IPS-18c (cell line): ENCODE measurements at regions not wholly inside any gene's neighbourhood (a gene's known extent, or its start where the extent isn't known, plus 50 kb on each side); places are given as distances from the start of the nearest gene placed in this dataset.

Source experiments
- H3K4me3 ChIP-seq: 2 replicates; pipeline ENCODE4 v1.7.0; 2013; ENCODE audit warnings: low read depth, mild to moderate bottlenecking, low read length, moderate library complexity; ENCODE audit not compliant: insufficient read depth
- H3K9me3 ChIP-seq: one replicate; pipeline ENCODE4 v1.6.1; 2013; ENCODE audit warnings: mild to moderate bottlenecking, low read length, moderate library complexity; ENCODE audit not compliant: control insufficient read depth, insufficient read depth

GRCh38 chr17:72342627-72343527 lies 222.1 kb downstream of the SOX9 start:
- no peak overlapping the region for H3K4me3 ChIP-seq
- H3K9me3 ChIP-seq, result no peaks in the 10 kb centered on the region

- H3K4me3 ChIP-seq, result no peak overlapping the region
- H3K9me3 ChIP-seq, result no peaks in the 10 kb centered on the region
Measured at GRCh38 chr17:72343911-72344310, 223.1 kb downstream of the SOX9 start.

DNA sequence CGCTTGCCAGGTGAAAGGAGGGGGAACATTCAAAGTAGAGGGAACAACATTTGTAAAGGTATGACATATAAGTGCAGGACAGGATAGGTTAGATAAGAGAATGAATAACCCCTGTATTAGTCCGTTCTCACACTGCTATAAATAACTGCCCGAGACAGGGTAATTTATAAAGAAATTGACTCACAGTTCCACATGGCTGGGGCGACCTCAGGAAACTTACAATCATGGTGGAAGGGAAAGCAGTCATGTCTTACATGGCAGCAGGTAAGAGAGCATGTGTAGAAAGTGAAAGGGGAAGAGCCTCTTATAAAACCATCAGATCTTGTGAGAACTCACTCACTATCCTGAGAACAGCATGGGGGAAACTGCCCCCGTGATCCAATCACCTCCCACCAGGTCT lies 223.8 kb downstream of the SOX9 start:
- H3K9me3 ChIP-seq, result no peaks in the 10 kb centered on the region
- H3K4me3 ChIP-seq, result no peak overlapping the region

- Histone ChIP-seq H3K9me3 (no peaks in the 10 kb centered on the region), H3K4me3 (no peak overlapping the region)
Measured at GRCh38 chr17:72345088-72345487, 224.3 kb downstream of the SOX9 start.

GRCh38 chr17:72345536-72345935 lies 224.7 kb downstream of the SOX9 start:
- no peak overlapping the region for H3K4me3 ChIP-seq

DNA sequence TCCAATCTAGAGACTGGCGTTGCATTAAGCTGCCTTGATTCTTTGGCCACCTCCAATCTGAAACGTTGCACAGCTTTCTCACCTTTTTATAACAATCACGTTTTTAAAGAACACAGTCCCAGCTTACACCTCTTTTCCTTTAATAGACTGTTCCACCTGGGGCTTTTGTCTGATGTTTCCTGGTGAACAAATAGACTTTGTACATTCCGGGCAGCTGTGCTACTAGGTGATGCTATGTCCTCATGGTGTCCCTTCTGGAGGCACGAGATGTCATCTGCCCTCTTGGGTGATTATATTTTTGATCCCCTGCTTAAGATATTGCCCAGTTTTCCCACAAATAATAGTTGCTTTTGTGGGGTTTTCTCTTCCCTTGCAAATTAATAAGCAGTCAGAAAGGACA lies 225.5 kb downstream of the SOX9 start:
- no peaks in the 10 kb centered on the region for H3K9me3 ChIP-seq
- no peak overlapping the region for H3K4me3 ChIP-seq

More at GRCh38 chr17:72345536-72345935, 224.7 kb downstream of the SOX9 start:
- no peaks in the 10 kb centered on the region for H3K9me3 ChIP-seq

GRCh38 chr17:72349011-72349410 lies 228.2 kb downstream of the SOX9 start:
- H3K9me3 ChIP-seq, result no peaks in the 10 kb centered on the region
- H3K4me3 ChIP-seq, result no peak overlapping the region

DNA sequence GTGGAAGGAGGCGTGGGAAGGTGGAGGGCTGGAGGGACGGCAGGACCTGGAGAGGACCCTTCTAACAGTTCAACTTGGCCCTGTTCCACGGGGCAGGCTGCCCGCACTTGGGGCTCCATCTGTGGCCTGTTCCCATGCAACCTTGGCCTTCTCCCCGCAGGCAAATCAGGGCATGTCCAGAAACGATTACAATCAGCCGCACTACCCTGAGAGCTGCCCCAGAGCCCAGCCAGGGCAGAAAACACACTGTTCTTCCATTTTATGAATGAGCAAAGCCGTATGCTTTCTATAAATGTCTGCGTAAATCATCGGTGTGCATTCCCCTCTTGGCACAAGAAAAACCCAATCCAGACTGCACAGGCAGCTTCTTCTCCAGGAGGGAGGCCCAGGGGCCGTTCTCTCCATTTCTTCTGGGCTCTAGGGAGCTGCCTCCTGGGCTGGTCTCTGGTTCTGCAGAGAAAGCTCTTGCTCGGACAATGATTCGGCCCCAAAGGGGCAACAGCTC lies 228.7 kb downstream of the SOX9 start:
- Histone ChIP-seq H3K4me3 (no peak overlapping the region), H3K9me3 (no peaks in the 10 kb centered on the region)

GRCh38 chr17:72350073-72350472 lies 229.3 kb downstream of the SOX9 start:
- H3K4me3 ChIP-seq, result no peak overlapping the region
- H3K9me3 ChIP-seq, result no peaks in the 10 kb centered on the region

- no peak overlapping the region for H3K4me3 ChIP-seq
- no peaks in the 10 kb centered on the region for H3K9me3 ChIP-seq
Measured at GRCh38 chr17:72351365-72351764, 230.5 kb downstream of the SOX9 start.

GRCh38 chr17:72351884-72352346 lies 231.1 kb downstream of the SOX9 start:
- Histone ChIP-seq H3K9me3 (no peaks in the 10 kb centered on the region), H3K4me3 (no peak overlapping the region)

GRCh38 chr17:72353502-72353901 lies 232.7 kb downstream of the SOX9 start:
- no peaks in the 10 kb centered on the region for H3K9me3 ChIP-seq
- no peak overlapping the region for H3K4me3 ChIP-seq

DNA sequence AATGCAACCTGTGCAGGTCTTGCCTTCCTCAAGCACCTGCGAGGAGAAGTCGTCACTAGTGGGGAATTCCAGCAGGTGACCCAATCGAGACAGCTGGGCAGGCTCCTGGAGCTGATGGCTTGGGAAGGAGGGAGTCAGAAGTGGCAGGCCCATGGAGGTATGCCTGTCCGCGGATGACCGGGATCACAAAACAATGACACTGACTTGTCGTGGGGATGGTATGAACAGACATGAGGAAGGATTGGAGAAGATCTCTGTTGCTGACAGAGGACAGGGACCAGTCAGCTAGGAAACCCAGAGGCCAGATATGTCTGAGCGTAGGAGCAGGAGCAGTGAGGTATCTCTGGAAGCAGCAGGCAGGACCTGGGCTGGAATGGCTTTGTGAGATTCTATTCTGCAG lies 233.3 kb downstream of the SOX9 start:
- Histone ChIP-seq H3K9me3 (no peaks in the 10 kb centered on the region), H3K4me3 (no peak overlapping the region)

DNA sequence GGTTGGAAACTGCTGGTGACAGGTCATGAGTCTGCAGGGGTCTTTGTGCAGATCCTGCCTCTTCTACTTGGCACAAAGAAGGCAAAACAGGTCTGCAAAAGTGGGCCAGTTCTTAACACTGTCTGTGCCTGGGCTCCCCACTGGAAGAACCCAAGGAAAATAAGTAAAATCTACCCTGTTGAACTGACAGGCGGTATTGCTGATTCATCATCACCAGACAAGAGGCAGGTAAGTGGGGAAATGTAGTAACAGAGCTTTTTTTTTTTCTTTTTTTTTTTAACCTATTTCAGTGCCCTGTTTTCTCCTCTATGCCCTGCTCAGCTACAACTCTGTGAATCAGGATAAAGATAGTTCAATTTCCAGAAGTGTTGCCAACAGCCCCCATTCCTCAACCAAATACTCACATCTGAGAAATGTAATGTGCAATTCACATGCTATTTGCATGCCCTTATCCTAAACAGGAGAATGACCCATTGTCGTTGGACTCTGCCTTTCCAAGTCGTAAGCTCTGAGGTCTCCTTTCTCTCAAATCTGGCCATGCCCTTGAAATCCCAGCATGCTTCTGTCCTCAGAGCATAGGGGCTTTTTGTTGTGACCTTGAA lies 237.0 kb downstream of the SOX9 start:
- Histone ChIP-seq H3K9me3 (no peaks in the 10 kb centered on the region), H3K4me3 (no peak overlapping the region)

DNA sequence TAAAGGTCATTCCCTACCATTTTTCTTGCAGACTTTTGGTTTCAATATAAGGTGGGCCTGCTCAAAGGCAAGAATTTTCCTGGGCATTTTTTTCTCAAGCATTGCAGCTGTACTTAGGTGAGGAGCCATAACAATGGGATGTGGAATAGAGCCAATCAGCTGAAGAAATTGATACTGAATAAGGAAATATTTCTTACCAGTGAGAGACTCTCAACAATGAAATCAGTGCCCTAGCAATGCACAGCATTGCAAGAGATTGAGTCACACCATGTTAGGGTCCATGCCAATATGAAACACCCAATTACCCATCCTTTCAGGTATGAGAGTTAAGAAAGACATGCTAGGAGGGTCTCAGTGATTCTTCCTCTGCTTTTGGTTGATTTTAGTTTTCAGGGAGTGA lies 237.6 kb downstream of the SOX9 start:
- Histone ChIP-seq H3K9me3 (no peaks in the 10 kb centered on the region), H3K4me3 (no peak overlapping the region)

GRCh38 chr17:72359274-72359673 lies 238.5 kb downstream of the SOX9 start:
- H3K4me3 ChIP-seq, result no peak overlapping the region

GRCh38 chr17:72359811-72360210 lies 239.0 kb downstream of the SOX9 start:
- no peaks in the 10 kb centered on the region for H3K9me3 ChIP-seq
- H3K4me3 ChIP-seq, result no peak overlapping the region

More at GRCh38 chr17:72359274-72359673, 238.5 kb downstream of the SOX9 start:
- no peaks in the 10 kb centered on the region for H3K9me3 ChIP-seq

DNA sequence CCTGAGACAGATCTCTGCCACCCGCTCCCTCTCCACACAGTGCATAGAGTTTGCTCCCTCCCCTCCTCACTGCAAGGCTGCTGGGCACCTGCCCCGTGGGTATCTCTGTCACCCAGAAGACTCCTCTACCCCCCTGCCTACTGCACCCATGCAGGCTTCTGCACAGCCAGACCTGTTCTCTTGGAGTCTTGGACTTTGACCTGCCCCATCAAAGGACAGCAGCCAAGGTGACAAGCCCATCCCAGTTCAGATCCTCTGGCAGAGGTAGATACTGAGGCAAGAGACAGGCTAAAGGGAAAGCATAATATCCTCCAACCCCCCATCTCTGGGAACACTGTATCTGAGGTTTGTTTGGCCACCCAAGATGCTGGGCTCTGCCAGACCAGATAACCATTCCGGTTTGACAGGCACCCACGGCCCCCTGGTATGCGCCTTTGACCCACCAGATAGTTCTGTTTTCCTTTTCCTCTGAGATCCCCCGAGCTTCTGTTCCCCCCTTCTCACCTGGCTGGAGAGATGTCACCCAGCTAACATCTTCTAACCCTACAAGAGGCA lies 239.6 kb downstream of the SOX9 start:
- no peaks in the 10 kb centered on the region for H3K9me3 ChIP-seq
- H3K4me3 ChIP-seq, result no peak overlapping the region
